Nephron (organoid): ENCODE measurements at regions not wholly inside any gene's neighbourhood (a gene's known extent, or its start where the extent isn't known, plus 50 kb on each side); places are given as distances from the start of the nearest gene placed in this dataset.
"Not testable (repeated sequence)": the region's sequence is repeated elsewhere in the genome, so short reads cannot be mapped to it uniquely, and the experiment has no call there.

Experiments
- H3K27ac Mint-ChIP-seq, 3 experiments: 2 replicates each; pipeline ENCODE4 v1.8.0; 2020; ENCODE audit warnings: mixed read lengths in 3 of 3, mild to moderate bottlenecking in 2 of 3, moderate library complexity in 1 of 3
- H3K27me3 Mint-ChIP-seq: 2 replicates; pipeline ENCODE4 v1.8.0; 2021; ENCODE audit warnings: low read depth, mild to moderate bottlenecking, moderate library complexity, mixed read lengths
- H3K36me3 Mint-ChIP-seq: 2 replicates; pipeline ENCODE4 v1.8.0; 2020; ENCODE audit warnings: low read depth, mixed read lengths
- H3K4me1 Mint-ChIP-seq: 2 replicates; pipeline ENCODE4 v1.8.0; 2020; ENCODE audit warnings: mixed read lengths
- H3K4me3 Mint-ChIP-seq, 3 experiments: 2 replicates each; pipeline ENCODE4 v1.8.0; 2020; ENCODE audit warnings: mild to moderate bottlenecking in 3 of 3, mixed read lengths in 3 of 3, moderate library complexity in 2 of 3
- H3K9me3 Mint-ChIP-seq: 2 replicates; pipeline ENCODE4 v1.8.0; 2020; ENCODE audit warnings: mixed read lengths
- CTCF ChIP-seq, 3 experiments: fragments of 200-600 bp; sonication (generic); IDR thresholded peaks; one replicate each; pipeline ENCODE4 v1.5.0; 2021; ENCODE audit warnings: antibody characterized with exemption in 3 of 3; ENCODE audit not compliant: unreplicated experiment in 3 of 3

GRCh38 chr9:95684516-95684915 is 167.7 kb upstream of the PTCH1 start:
- H3K27me3 Mint-ChIP-seq, result peaks cover 10% of the 10 kb centered on the region
- H3K9me3 Mint-ChIP-seq, result peaks cover 5% of the 10 kb centered on the region
- no peaks in the 10 kb centered on the region for H3K36me3 Mint-ChIP-seq
- H3K4me3 Mint-ChIP-seq, result no peak overlapping the region
- no peak for TF ChIP-seq CTCF (IDR thresholded peaks at IDR 0.05; ENCODE audit: unreplicated experiment in 3 of 3)
- H3K4me1 Mint-ChIP-seq, result no peaks in the 10 kb centered on the region
- no peak overlapping the region for H3K27ac Mint-ChIP-seq

DNA sequence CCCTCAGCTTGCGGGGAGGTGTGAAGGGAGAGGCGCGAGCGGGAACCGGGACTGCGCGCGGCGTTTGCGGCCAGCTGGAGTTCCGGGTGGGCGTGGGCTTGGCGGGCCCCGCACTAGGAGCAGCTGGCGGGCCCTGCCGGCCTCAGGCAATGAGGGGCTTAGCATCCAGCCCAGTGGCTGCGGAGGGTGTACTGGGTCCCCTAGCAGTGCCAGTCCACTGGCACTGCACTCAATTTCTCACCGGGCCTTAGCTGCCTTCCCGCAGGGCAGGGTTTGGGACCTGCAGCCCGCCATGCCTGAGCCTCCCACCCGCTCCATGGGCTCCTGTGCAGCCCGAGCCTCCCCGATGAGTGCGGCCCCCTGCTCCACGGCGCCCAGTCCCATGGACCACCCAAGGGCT is 163.5 kb upstream of the PTCH1 start:
- H3K9me3 Mint-ChIP-seq, H3K27ac Mint-ChIP-seq, H3K4me1 Mint-ChIP-seq, H3K4me3 Mint-ChIP-seq, H3K27me3 Mint-ChIP-seq, H3K36me3 Mint-ChIP-seq: not testable (repeated sequence)

DNA sequence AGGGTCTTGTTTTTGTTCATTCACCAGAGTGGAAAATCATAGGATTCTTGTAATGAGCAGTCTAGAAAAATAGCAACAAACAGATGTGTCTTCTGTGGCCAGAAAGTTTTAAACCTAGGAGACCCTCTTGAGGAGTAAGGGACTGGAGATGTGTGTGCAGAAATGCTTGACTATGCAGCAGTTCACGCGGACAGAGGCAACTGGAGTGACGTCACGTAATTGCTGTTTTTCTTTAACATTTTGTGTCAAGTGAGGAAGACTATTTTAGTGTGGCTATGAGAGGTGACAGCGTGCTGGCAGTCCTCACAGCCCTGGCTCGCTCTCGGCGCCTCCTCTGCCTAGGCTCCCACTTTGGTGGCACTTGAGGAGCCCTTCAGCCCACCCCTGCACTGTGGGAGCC is 163.1 kb upstream of the PTCH1 start:
- TF ChIP-seq CTCF (IDR thresholded peaks at IDR 0.05; ENCODE audit: unreplicated experiment in 3 of 3), result no peak
- H3K27ac Mint-ChIP-seq, result no peak overlapping the region
- no peaks in the 10 kb centered on the region for H3K36me3 Mint-ChIP-seq
- peaks cover 7% of the 10 kb centered on the region for H3K9me3 Mint-ChIP-seq
- H3K27me3 Mint-ChIP-seq, result peaks cover 4% of the 10 kb centered on the region
- H3K4me3 Mint-ChIP-seq, result no peak overlapping the region
- no peaks in the 10 kb centered on the region for H3K4me1 Mint-ChIP-seq

GRCh38 chr9:95678759-95679158 is 162.0 kb upstream of the PTCH1 start:
- no peak overlapping the region for H3K27ac Mint-ChIP-seq

GRCh38 chr9:95670122-95670521 is 153.4 kb upstream of the PTCH1 start:
- peaks cover 2% of the 10 kb centered on the region for H3K9me3 Mint-ChIP-seq
- TF ChIP-seq CTCF (IDR thresholded peaks at IDR 0.05; ENCODE audit: unreplicated experiment in 3 of 3), result no peak
- no peak overlapping the region for H3K4me3 Mint-ChIP-seq
- peaks cover 10% of the 10 kb centered on the region for H3K27me3 Mint-ChIP-seq
- no peaks in the 10 kb centered on the region for H3K36me3 Mint-ChIP-seq
- peaks cover 7% of the 10 kb centered on the region for H3K4me1 Mint-ChIP-seq
- H3K27ac Mint-ChIP-seq, result no peak overlapping the region

More at GRCh38 chr9:95678759-95679158, 162.0 kb upstream of the PTCH1 start:
- Mint-ChIP-seq H3K27me3 (peaks cover 4% of the 10 kb centered on the region), H3K9me3 (peaks cover 7% of the 10 kb centered on the region), H3K4me1 (no peaks in the 10 kb centered on the region), H3K4me3 (no peak overlapping the region), H3K36me3 (no peaks in the 10 kb centered on the region)
- no peak for TF ChIP-seq CTCF (IDR thresholded peaks at IDR 0.05; ENCODE audit: unreplicated experiment in 3 of 3)

GRCh38 chr9:95669253-95669652 is 152.5 kb upstream of the PTCH1 start:
- Mint-ChIP-seq H3K4me3 (no peak overlapping the region), H3K36me3 (no peaks in the 10 kb centered on the region), H3K27me3 (peaks cover 10% of the 10 kb centered on the region), H3K4me1 (peaks cover 7% of the 10 kb centered on the region), H3K27ac (no peak overlapping the region), H3K9me3 (peaks cover 2% of the 10 kb centered on the region)
- TF ChIP-seq CTCF (IDR thresholded peaks at IDR 0.05; ENCODE audit: unreplicated experiment in 3 of 3), result no peak
